HG03575 (cell line): ENCODE measurements at regions not wholly inside any gene's neighbourhood (a gene's known extent, or its start where the extent isn't known, plus 50 kb on each side); places are given as distances from the start of the nearest gene placed in this dataset.

Source experiments
- ATAC-seq: cut with Tn5 transposase; IDR thresholded peaks from one replicate; pipeline ENCODE4 v1.9.1; 2021; ENCODE audit not compliant: unreplicated experiment, insufficient number of reproducible peaks, low FRiP score; ENCODE audit errors: extremely low read depth

GRCh38 chr4:62293551-62293950 lies 1093.4 kb downstream of the ADGRL3 start:
- no peak for ATAC-seq

GRCh38 chr4:62292911-62293310 lies 1092.8 kb downstream of the ADGRL3 start:
- no peak for ATAC-seq

- no peak for ATAC-seq
Measured at GRCh38 chr4:62288808-62289541, 1088.8 kb downstream of the ADGRL3 start.

GRCh38 chr4:62285026-62285425 lies 1084.9 kb downstream of the ADGRL3 start:
- ATAC-seq: no peak

GRCh38 chr4:62279689-62280088 lies 1079.6 kb downstream of the ADGRL3 start:
- ATAC-seq: no peak

- ATAC-seq: no peak
Measured at GRCh38 chr4:62275470-62275869, 1075.3 kb downstream of the ADGRL3 start.

- no peak for ATAC-seq
Measured at GRCh38 chr4:62274782-62275181, 1074.7 kb downstream of the ADGRL3 start.

- no peak for ATAC-seq
Measured at GRCh38 chr4:62271107-62271506, 1071.0 kb downstream of the ADGRL3 start.

GRCh38 chr4:62269918-62270317 lies 1069.8 kb downstream of the ADGRL3 start:
- ATAC-seq: no peak

GRCh38 chr4:62263454-62263853 lies 1063.3 kb downstream of the ADGRL3 start:
- no peak for ATAC-seq

GRCh38 chr4:62262676-62263075 lies 1062.5 kb downstream of the ADGRL3 start:
- ATAC-seq: no peak

GRCh38 chr4:62260254-62260653 lies 1060.1 kb downstream of the ADGRL3 start:
- no peak for ATAC-seq

- ATAC-seq: no peak
Measured at GRCh38 chr4:62256479-62256878, 1056.4 kb downstream of the ADGRL3 start.

- ATAC-seq: no peak
Measured at GRCh38 chr4:62252728-62253127, 1052.6 kb downstream of the ADGRL3 start.

- no peak for ATAC-seq
Measured at GRCh38 chr4:62250100-62250499, 1050.0 kb downstream of the ADGRL3 start.

- ATAC-seq: no peak
Measured at GRCh38 chr4:62243895-62244294, 1043.8 kb downstream of the ADGRL3 start.

GRCh38 chr4:62235911-62236310 lies 1035.8 kb downstream of the ADGRL3 start:
- no peak for ATAC-seq

- no peak for ATAC-seq
Measured at GRCh38 chr4:62232814-62233213, 1032.7 kb downstream of the ADGRL3 start.

GRCh38 chr4:62231994-62232393 lies 1031.9 kb downstream of the ADGRL3 start:
- no peak for ATAC-seq

GRCh38 chr4:62226082-62226481 lies 1026.0 kb downstream of the ADGRL3 start:
- no peak for ATAC-seq

- no peak for ATAC-seq
Measured at GRCh38 chr4:62222121-62222520, 1022.0 kb downstream of the ADGRL3 start.
